AG04449 (cell line): ENCODE measurements at regions not wholly inside any gene's neighbourhood (a gene's known extent, or its start where the extent isn't known, plus 50 kb on each side); places are given as distances from the start of the nearest gene placed in this dataset.

Experiments
- CTCF ChIA-PET: fragments of 350-600 bp; formaldehyde crosslinking; extraction: SDS; loops from one replicate; lab custom pipeline; 2021; ENCODE audit warnings: antibody characterized with exemption; lab: Yijun Ruan, JAX
- POLR2A ChIA-PET: fragments of 400-600, 350-600 bp; formaldehyde crosslinking; extraction: SDS; loops from one replicate; lab custom pipeline; 2020; ENCODE audit warnings: antibody characterized with exemption, inconsistent platforms; lab: Yijun Ruan, JAX
- DNase-seq: peaks from one replicate; pipeline ENCODE4 v3.0.0-alpha.2; 2010; ENCODE audit warnings: low read depth, low spot score
- H3K4me3 ChIP-seq: 2 replicates; pipeline ENCODE4 v1.5.1; 2011; ENCODE audit warnings: low read depth, mild to moderate bottlenecking, control low read depth, low read length
- CTCF ChIP-seq: IDR thresholded peaks from one replicate; pipeline ENCODE4 v1.5.1; 2011; ENCODE audit warnings: mild to moderate bottlenecking, moderate library complexity, low read length, control low read depth, inconsistent platforms; ENCODE audit not compliant: insufficient read depth; ENCODE audit errors: missing control alignments

GRCh38 chr6:91961236-91961635 lies 1374.4 kb upstream of the MAP3K7 start:
- no peak overlapping the region for H3K4me3 ChIP-seq
- CTCF ChIA-PET: no interaction called here
- POLR2A ChIA-PET: no interaction called here
- DNase-seq: no peak
- TF ChIP-seq CTCF: no peak

- TF ChIP-seq CTCF: no peak
- CTCF ChIA-PET: no interaction called here
- POLR2A ChIA-PET: no interaction called here
- H3K4me3 ChIP-seq: no peak overlapping the region
- no peak for DNase-seq
Measured at GRCh38 chr6:91941838-91942237, 1355.0 kb upstream of the MAP3K7 start.

GRCh38 chr6:91940801-91941200 lies 1353.9 kb upstream of the MAP3K7 start:
- POLR2A ChIA-PET: no interaction called here
- H3K4me3 ChIP-seq: no peak overlapping the region
- CTCF ChIA-PET: no interaction called here
- DNase-seq: no peak
- no peak for TF ChIP-seq CTCF

GRCh38 chr6:91926827-91927226 lies 1340.0 kb upstream of the MAP3K7 start:
- POLR2A ChIA-PET: no interaction called here
- TF ChIP-seq CTCF: no peak
- H3K4me3 ChIP-seq: no peak overlapping the region
- no peak for DNase-seq
- CTCF ChIA-PET: no interaction called here

- H3K4me3 ChIP-seq: no peak overlapping the region
- DNase-seq: no peak
- ChIA-PET POLR2A (no interaction called here), CTCF (no interaction called here)
- no peak for TF ChIP-seq CTCF
Measured at GRCh38 chr6:91926361-91926760, 1339.5 kb upstream of the MAP3K7 start.

GRCh38 chr6:91911945-91912344 lies 1325.1 kb upstream of the MAP3K7 start:
- TF ChIP-seq CTCF: no peak
- no peak overlapping the region for H3K4me3 ChIP-seq
- DNase-seq: no peak
- CTCF ChIA-PET: no interaction called here
- POLR2A ChIA-PET: interaction anchor here (0.7 kb wide), 1 partner anchor 46 kb away, joined by 3 read pairs; no protein-coding TSS in a partner anchor
